Left lung (tissue), 4 donors: ENCODE measurements at regions not wholly inside any gene's neighbourhood (a gene's known extent, or its start where the extent isn't known, plus 50 kb on each side); places are given as distances from the start of the nearest gene placed in this dataset.
A peak's percentile ranks its signal among the peaks of the same experiment; 100 is the strongest.

Experiments used
- ATAC-seq: fragments of 200-7000 bp; cut with Tn5 transposase; one replicate; pipeline ENCODE4 v1.9.1; 2020; ENCODE audit warnings: moderate library complexity
- DNase-seq, 4 donors: peaks; one replicate each; pipeline ENCODE4 v3.0.0-alpha.2; 2013 to 2020
- H3K27ac ChIP-seq, 2 donors: fragments of 200-600 bp; sonication (generic) in 1 of 2; one replicate each; pipeline versions ENCODE4 v1.5.0 to v1.8.0; 2020 to 2021
- H3K27me3 ChIP-seq, 2 donors: fragments of 200-600 bp; sonication (generic) in 1 of 2; one replicate each; pipeline versions ENCODE4 v1.5.0 to v1.8.0; 2020 to 2021
- H3K36me3 ChIP-seq, 2 donors: fragments of 200-600 bp; sonication (generic) in 1 of 2; one replicate each; pipeline versions ENCODE4 v1.5.0 to v1.8.0; 2020 to 2021
- H3K4me1 ChIP-seq, 2 donors: fragments of 200-600 bp; one replicate each; pipeline ENCODE4 v1.8.0; 2021
- H3K4me3 ChIP-seq, 2 donors: fragments of 200-600 bp; sonication (generic) in 1 of 2; one replicate each; pipeline versions ENCODE4 v1.5.0 to v1.8.0; 2020 to 2021; ENCODE audit warnings: mild to moderate bottlenecking in 1 of 2
- H3K9me3 ChIP-seq, 2 donors: fragments of 200-600 bp; sonication (generic) in 1 of 2; one replicate each; pipeline versions ENCODE4 v1.5.0 to v1.8.0; 2020 to 2021
- intact Hi-C, 2 donors: fragments of 100-400 bp; cut with DNase I; formaldehyde crosslinking; loops; one replicate each; pipeline versions ENCODE4 v1.11.2 to v1.14.2; 2022
- TF ChIP-seq, protein P1 (sequence below), 2 donors: fragments of 200-600 bp; sonication (generic) in 1 of 2; IDR thresholded peaks; one replicate each; pipeline versions ENCODE4 v1.5.0 to v1.8.0; 2021; ENCODE audit warnings: antibody characterized with exemption in 2 of 2
- donor health status: DM: no; HTN: yes; CAD: no.
- donor health status: DM: no; HTN: no; CAD: no.

GRCh38 chr5:125559296-125559695 lies 812.9 kb upstream of the ZNF608 start:
- no peak for DNase-seq

DNA sequence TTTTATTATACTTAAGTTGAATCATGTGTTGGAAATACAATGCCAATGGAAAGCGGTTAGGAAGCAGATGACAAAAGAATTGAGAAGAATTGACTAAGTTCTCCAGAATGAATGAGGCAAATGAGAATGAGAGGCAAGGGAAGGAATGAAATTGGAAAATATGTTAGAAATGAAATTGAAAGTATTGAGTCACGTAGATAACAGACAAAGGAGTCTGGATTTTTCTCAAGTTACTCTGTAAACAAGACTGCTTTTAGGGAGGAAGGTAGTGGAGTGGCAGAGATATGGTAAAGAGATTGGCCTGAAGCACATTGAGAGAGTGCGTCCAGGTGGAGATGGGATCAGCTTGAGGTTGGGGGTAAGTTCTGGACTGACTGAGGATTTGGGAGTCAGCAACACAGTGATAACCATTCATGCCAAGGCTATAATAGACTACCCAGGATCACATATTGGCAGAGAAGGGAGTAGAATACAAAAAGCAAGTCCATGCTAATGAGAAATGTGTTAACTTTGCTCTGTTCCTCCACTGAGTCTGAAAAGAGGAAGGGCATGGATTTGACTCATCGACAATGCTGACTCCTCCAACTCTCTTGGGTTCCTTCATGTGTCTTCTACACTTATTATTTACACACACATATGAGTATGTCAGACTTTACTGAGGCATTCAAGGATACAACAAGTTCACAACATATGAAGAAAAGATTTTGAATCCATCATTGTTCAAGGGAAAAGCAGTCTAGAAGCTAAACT lies 814.2 kb upstream of the ZNF608 start:
- H3K36me3 ChIP-seq = no peaks in the 10 kb centered on the region
- no peaks in the 10 kb centered on the region for H3K27me3 ChIP-seq
- peak; percentile 39 for ATAC-seq
- no peak for DNase-seq
- no peak overlapping the region for H3K4me3 ChIP-seq
- no peaks in the 10 kb centered on the region for H3K4me1 ChIP-seq
- intact Hi-C loops = no loop called here
- H3K27ac ChIP-seq = no peak overlapping the region
- H3K9me3 ChIP-seq = no peaks in the 10 kb centered on the region
- TF ChIP-seq, protein P1, sequence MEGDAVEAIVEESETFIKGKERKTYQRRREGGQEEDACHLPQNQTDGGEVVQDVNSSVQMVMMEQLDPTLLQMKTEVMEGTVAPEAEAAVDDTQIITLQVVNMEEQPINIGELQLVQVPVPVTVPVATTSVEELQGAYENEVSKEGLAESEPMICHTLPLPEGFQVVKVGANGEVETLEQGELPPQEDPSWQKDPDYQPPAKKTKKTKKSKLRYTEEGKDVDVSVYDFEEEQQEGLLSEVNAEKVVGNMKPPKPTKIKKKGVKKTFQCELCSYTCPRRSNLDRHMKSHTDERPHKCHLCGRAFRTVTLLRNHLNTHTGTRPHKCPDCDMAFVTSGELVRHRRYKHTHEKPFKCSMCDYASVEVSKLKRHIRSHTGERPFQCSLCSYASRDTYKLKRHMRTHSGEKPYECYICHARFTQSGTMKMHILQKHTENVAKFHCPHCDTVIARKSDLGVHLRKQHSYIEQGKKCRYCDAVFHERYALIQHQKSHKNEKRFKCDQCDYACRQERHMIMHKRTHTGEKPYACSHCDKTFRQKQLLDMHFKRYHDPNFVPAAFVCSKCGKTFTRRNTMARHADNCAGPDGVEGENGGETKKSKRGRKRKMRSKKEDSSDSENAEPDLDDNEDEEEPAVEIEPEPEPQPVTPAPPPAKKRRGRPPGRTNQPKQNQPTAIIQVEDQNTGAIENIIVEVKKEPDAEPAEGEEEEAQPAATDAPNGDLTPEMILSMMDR (IDR thresholded peaks at IDR 0.05) = no peak

More at GRCh38 chr5:125559296-125559695, 812.9 kb upstream of the ZNF608 start:
- Histone ChIP-seq H3K4me1 (no peaks in the 10 kb centered on the region), H3K4me3 (no peak overlapping the region), H3K27me3 (no peaks in the 10 kb centered on the region), H3K27ac (no peak overlapping the region), H3K36me3 (no peaks in the 10 kb centered on the region), H3K9me3 (no peaks in the 10 kb centered on the region)
- TF ChIP-seq, protein P1 (IDR thresholded peaks at IDR 0.05) = no peak
- intact Hi-C loops = no loop called here
- ATAC-seq = peak; percentile 90

GRCh38 chr5:125564317-125564975 lies 818.0 kb upstream of the ZNF608 start:
- Histone ChIP-seq H3K9me3 (peaks cover 0 to 11% of the 10 kb centered on the region in 2 donors), H3K27ac (no peak overlapping the region), H3K4me3 (no peak overlapping the region), H3K36me3 (no peaks in the 10 kb centered on the region), H3K4me1 (no peaks in the 10 kb centered on the region), H3K27me3 (no peaks in the 10 kb centered on the region)
- DNase-seq (no peak), ATAC-seq (no peak)
- TF ChIP-seq, protein P1 (IDR thresholded peaks at IDR 0.05) = no peak
- intact Hi-C loops = no loop called here

- H3K27me3 ChIP-seq = no peaks in the 10 kb centered on the region
- no peaks in the 10 kb centered on the region for H3K4me1 ChIP-seq
- intact Hi-C loops = no loop called here
- H3K27ac ChIP-seq = no peak overlapping the region
- H3K4me3 ChIP-seq = no peak overlapping the region
- H3K36me3 ChIP-seq = no peaks in the 10 kb centered on the region
- ATAC-seq (no peak), DNase-seq (no peak)
- TF ChIP-seq, protein P1 (IDR thresholded peaks at IDR 0.05) = no peak
- H3K9me3 ChIP-seq = peaks cover 0 to 3% of the 10 kb centered on the region in 2 donors
Measured at GRCh38 chr5:125574491-125575044, 828.1 kb upstream of the ZNF608 start.

DNA sequence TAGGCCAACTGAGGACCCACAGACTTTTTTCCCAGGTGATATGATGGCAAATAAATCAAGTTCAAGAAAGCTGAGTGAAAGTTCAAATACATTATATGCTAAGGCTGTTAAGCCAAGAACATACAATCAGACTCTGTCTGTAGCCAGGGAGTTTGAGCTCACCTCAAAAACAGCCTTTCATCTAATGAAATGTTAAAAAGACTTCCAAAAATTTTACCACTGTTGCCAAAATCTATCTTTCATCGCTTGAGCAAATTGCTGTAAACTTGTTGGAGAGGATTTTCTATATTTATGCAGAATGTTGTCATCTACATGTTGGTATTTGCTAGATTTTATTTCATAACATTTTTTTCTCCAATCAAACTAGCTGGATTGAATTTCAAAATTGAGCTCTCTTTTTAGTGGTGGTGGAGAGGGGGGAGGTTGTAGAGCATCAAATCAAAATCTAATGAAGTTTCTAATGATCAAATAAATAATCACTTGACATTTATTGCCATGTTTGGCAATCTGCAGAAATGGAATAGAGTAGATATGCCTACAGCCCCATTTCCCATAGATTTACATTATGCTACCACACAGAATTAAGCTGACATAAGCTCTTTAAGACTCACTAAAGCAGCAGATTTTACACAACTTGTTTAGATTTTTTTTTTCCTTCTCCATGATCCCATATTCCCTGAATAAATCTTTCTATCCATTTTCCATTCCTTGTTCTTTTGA lies 828.9 kb upstream of the ZNF608 start:
- Histone ChIP-seq H3K36me3 (no peaks in the 10 kb centered on the region), H3K4me3 (no peak overlapping the region), H3K27ac (no peak overlapping the region), H3K27me3 (no peaks in the 10 kb centered on the region), H3K4me1 (no peaks in the 10 kb centered on the region), H3K9me3 (peaks cover 0 to 3% of the 10 kb centered on the region in 2 donors)
- no peak for DNase-seq
- no peak for ATAC-seq
- TF ChIP-seq, protein P1 (IDR thresholded peaks at IDR 0.05) = no peak
- intact Hi-C loops = no loop called here
